ENCODE measurements at regions not wholly inside any gene's neighbourhood (a gene's known extent, or its start where the extent isn't known, plus 50 kb on each side); places are given as distances from the start of the nearest gene placed in this dataset.

DNA sequence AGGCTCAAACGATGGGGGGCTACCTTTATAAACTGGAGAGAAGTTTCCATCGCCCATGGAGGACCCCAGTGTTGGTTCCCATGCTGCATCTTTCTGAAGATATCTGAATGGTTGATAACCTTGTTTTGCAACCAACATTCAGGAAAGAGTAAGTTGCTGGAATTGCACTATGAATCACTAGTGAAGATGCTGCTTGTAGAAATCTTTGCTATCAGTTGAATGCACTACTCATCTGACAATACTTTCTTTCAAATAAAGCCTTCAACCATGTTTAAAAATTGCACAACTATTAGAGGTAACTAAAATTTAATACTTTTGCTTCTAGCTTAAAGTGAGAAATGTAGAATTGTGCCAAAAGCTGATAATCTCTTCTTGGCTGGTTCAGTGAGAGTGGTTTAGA lies 86.8 kb upstream of the HIVEP3 start:
- TF ChIP-seq, protein P1, sequence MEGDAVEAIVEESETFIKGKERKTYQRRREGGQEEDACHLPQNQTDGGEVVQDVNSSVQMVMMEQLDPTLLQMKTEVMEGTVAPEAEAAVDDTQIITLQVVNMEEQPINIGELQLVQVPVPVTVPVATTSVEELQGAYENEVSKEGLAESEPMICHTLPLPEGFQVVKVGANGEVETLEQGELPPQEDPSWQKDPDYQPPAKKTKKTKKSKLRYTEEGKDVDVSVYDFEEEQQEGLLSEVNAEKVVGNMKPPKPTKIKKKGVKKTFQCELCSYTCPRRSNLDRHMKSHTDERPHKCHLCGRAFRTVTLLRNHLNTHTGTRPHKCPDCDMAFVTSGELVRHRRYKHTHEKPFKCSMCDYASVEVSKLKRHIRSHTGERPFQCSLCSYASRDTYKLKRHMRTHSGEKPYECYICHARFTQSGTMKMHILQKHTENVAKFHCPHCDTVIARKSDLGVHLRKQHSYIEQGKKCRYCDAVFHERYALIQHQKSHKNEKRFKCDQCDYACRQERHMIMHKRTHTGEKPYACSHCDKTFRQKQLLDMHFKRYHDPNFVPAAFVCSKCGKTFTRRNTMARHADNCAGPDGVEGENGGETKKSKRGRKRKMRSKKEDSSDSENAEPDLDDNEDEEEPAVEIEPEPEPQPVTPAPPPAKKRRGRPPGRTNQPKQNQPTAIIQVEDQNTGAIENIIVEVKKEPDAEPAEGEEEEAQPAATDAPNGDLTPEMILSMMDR (conservative IDR thresholded peaks at IDR 0.05; ENCODE audit: low read depth, low read length): no peak
- TF ChIP-seq EZH2 (IDR thresholded peaks at IDR 0.05; ENCODE audit: low read length, unreplicated experiment): no peak
- no peak for TF ChIP-seq EZH2phosphoT487 (IDR thresholded peaks at IDR 0.05; ENCODE audit: borderline replicate concordance, low read length)
